WTC11 (cell line): ENCODE measurements at regions not wholly inside any gene's neighbourhood (a gene's known extent, or its start where the extent isn't known, plus 50 kb on each side); places are given as distances from the start of the nearest gene placed in this dataset.

Experiments used
- NFYB ChIP-seq: sonication (generic); formaldehyde crosslinking; conservative IDR thresholded peaks from 2 replicates; pipeline ENCODE4 v1.8.0; 2022; ENCODE audit warnings: low read depth, missing genetic modification reagents
- TP53 ChIP-seq: sonication (generic); formaldehyde crosslinking; IDR thresholded peaks from 2 replicates; pipeline ENCODE4 v1.8.1; 2023; ENCODE audit warnings: mild to moderate bottlenecking, missing genetic modification reagents
- TF ChIP-seq, protein P1 (sequence below): sonication (generic); formaldehyde crosslinking; conservative IDR thresholded peaks from 2 replicates; pipeline ENCODE4 v1.8.1; 2023; ENCODE audit warnings: mild to moderate bottlenecking, low read depth, missing genetic modification reagents, moderate library complexity
- TF ChIP-seq, protein P2 (sequence below): fragments of 200-600 bp; IDR thresholded peaks from 2 replicates; pipeline ENCODE4 v1.8.0; 2022; ENCODE audit warnings: antibody characterized with exemption
- TF ChIP-seq, protein P3 (sequence below): sonication (generic); formaldehyde crosslinking; IDR thresholded peaks from 2 replicates; pipeline ENCODE4 v1.8.0; 2022; ENCODE audit warnings: missing genetic modification reagents
- TF ChIP-seq, protein P4 (sequence below): sonication (generic); formaldehyde crosslinking; IDR thresholded peaks from 2 replicates; pipeline ENCODE4 v1.8.0; 2022; ENCODE audit warnings: mild to moderate bottlenecking, missing genetic modification reagents

DNA sequence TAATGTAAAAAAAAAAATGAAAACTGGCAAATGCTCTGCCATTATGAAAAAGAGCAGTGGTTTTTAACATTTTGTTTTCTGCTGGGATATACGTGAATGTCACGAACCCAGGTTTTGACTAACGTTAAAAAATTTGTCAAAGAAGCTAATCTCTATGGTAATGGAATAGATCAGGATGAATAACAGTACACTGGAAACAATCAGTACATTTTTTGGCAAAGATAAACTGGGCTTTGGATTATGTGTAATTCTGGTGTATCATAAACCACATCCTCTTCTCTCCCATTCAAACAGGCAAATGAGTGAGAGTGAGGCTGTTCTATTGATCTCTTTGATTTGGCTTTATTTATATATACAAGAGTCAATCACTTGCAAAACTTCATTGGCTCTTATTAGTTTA is 207.0 kb upstream of the IRX3 start:
- TF ChIP-seq, protein P1, sequence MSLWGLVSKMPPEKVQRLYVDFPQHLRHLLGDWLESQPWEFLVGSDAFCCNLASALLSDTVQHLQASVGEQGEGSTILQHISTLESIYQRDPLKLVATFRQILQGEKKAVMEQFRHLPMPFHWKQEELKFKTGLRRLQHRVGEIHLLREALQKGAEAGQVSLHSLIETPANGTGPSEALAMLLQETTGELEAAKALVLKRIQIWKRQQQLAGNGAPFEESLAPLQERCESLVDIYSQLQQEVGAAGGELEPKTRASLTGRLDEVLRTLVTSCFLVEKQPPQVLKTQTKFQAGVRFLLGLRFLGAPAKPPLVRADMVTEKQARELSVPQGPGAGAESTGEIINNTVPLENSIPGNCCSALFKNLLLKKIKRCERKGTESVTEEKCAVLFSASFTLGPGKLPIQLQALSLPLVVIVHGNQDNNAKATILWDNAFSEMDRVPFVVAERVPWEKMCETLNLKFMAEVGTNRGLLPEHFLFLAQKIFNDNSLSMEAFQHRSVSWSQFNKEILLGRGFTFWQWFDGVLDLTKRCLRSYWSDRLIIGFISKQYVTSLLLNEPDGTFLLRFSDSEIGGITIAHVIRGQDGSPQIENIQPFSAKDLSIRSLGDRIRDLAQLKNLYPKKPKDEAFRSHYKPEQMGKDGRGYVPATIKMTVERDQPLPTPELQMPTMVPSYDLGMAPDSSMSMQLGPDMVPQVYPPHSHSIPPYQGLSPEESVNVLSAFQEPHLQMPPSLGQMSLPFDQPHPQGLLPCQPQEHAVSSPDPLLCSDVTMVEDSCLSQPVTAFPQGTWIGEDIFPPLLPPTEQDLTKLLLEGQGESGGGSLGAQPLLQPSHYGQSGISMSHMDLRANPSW (CRISPR knock-in tag), result no peak
- TF ChIP-seq, protein P2, sequence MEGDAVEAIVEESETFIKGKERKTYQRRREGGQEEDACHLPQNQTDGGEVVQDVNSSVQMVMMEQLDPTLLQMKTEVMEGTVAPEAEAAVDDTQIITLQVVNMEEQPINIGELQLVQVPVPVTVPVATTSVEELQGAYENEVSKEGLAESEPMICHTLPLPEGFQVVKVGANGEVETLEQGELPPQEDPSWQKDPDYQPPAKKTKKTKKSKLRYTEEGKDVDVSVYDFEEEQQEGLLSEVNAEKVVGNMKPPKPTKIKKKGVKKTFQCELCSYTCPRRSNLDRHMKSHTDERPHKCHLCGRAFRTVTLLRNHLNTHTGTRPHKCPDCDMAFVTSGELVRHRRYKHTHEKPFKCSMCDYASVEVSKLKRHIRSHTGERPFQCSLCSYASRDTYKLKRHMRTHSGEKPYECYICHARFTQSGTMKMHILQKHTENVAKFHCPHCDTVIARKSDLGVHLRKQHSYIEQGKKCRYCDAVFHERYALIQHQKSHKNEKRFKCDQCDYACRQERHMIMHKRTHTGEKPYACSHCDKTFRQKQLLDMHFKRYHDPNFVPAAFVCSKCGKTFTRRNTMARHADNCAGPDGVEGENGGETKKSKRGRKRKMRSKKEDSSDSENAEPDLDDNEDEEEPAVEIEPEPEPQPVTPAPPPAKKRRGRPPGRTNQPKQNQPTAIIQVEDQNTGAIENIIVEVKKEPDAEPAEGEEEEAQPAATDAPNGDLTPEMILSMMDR, result no peak
- TF ChIP-seq TP53, result no peak
- TF ChIP-seq, protein P3, sequence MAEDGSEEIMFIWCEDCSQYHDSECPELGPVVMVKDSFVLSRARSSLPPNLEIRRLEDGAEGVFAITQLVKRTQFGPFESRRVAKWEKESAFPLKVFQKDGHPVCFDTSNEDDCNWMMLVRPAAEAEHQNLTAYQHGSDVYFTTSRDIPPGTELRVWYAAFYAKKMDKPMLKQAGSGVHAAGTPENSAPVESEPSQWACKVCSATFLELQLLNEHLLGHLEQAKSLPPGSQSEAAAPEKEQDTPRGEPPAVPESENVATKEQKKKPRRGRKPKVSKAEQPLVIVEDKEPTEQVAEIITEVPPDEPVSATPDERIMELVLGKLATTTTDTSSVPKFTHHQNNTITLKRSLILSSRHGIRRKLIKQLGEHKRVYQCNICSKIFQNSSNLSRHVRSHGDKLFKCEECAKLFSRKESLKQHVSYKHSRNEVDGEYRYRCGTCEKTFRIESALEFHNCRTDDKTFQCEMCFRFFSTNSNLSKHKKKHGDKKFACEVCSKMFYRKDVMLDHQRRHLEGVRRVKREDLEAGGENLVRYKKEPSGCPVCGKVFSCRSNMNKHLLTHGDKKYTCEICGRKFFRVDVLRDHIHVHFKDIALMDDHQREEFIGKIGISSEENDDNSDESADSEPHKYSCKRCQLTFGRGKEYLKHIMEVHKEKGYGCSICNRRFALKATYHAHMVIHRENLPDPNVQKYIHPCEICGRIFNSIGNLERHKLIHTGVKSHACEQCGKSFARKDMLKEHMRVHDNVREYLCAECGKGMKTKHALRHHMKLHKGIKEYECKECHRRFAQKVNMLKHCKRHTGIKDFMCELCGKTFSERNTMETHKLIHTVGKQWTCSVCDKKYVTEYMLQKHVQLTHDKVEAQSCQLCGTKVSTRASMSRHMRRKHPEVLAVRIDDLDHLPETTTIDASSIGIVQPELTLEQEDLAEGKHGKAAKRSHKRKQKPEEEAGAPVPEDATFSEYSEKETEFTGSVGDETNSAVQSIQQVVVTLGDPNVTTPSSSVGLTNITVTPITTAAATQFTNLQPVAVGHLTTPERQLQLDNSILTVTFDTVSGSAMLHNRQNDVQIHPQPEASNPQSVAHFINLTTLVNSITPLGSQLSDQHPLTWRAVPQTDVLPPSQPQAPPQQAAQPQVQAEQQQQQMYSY, result no peak
- TF ChIP-seq, protein P4, sequence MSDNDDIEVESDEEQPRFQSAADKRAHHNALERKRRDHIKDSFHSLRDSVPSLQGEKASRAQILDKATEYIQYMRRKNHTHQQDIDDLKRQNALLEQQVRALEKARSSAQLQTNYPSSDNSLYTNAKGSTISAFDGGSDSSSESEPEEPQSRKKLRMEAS, result no peak
- no peak for TF ChIP-seq NFYB (CRISPR knock-in tag)
